H9 (cell line): ENCODE measurements at regions not wholly inside any gene's neighbourhood (a gene's known extent, or its start where the extent isn't known, plus 50 kb on each side); places are given as distances from the start of the nearest gene placed in this dataset.

ENCODE experiments used
- DNase-seq: peaks from one replicate; pipeline ENCODE4 v3.0.0-alpha.2; 2017
- H2AFZ ChIP-seq: one replicate; pipeline ENCODE4 v1.6.1; 2013; ENCODE audit warnings: mild to moderate bottlenecking, low read length, control low read depth, moderate library complexity
- H2AK5ac ChIP-seq: 2 replicates; pipeline ENCODE4 v1.6.1; 2013; ENCODE audit warnings: low read length, control low read depth, mixed read lengths; ENCODE audit not compliant: insufficient read length
- H2BK120ac ChIP-seq: one replicate; pipeline ENCODE4 v1.6.1; 2013; ENCODE audit warnings: low read depth, mild to moderate bottlenecking, low read length, control low read depth, inconsistent platforms; ENCODE audit not compliant: poor library complexity, severe bottlenecking
- H2BK12ac ChIP-seq: 2 replicates; pipeline ENCODE4 v1.6.1; 2013; ENCODE audit warnings: low read length, control low read depth, mixed read lengths, low read depth; ENCODE audit not compliant: insufficient read length
- H2BK15ac ChIP-seq: 2 replicates; pipeline ENCODE4 v1.6.1; 2013; ENCODE audit warnings: low read depth, low read length, control low read depth
- H2BK20ac ChIP-seq: one replicate; pipeline ENCODE4 v1.6.1; 2013; ENCODE audit warnings: low read depth, mild to moderate bottlenecking, low read length, control low read depth, inconsistent platforms; ENCODE audit not compliant: poor library complexity, severe bottlenecking
- H2BK5ac ChIP-seq: 2 replicates; pipeline ENCODE4 v1.6.1; 2013; ENCODE audit warnings: low read length, control low read depth, mixed read lengths; ENCODE audit not compliant: insufficient read length
- H3K14ac ChIP-seq: 2 replicates; pipeline ENCODE4 v1.6.1; 2013; ENCODE audit warnings: low read length, control low read depth; ENCODE audit not compliant: insufficient read depth
- H3K18ac ChIP-seq: 2 replicates; pipeline ENCODE4 v1.6.1; 2013; ENCODE audit warnings: low read depth, mild to moderate bottlenecking, mixed read lengths, low read length, control low read depth; ENCODE audit not compliant: insufficient read length
- H3K23ac ChIP-seq: 2 replicates; pipeline ENCODE4 v1.6.1; 2013; ENCODE audit warnings: low read length, control low read depth, mixed read lengths, low read depth; ENCODE audit not compliant: insufficient read length
- H3K23me2 ChIP-seq: 2 replicates; pipeline ENCODE4 v1.6.1; 2013; ENCODE audit warnings: low read depth, mild to moderate bottlenecking, mixed read lengths, low read length, control low read depth; ENCODE audit not compliant: insufficient read length, poor library complexity, severe bottlenecking
- H3K27ac ChIP-seq: 2 replicates; pipeline ENCODE4 v1.5.1; 2013; ENCODE audit warnings: low read length, control low read depth, mixed read lengths, low read depth; ENCODE audit not compliant: insufficient read length
- H3K27me3 ChIP-seq: 2 replicates; pipeline ENCODE4 v1.6.1; 2013; ENCODE audit warnings: low read length, control low read depth, inconsistent platforms; ENCODE audit not compliant: insufficient read depth
- H3K4ac ChIP-seq: 2 replicates; pipeline ENCODE4 v1.6.1; 2013; ENCODE audit warnings: low read depth, mild to moderate bottlenecking, control low read depth, inconsistent platforms, low read length, moderate library complexity
- H3K4me1 ChIP-seq: 2 replicates; pipeline ENCODE4 v1.6.1; 2013; ENCODE audit warnings: low read length, control low read depth, inconsistent platforms; ENCODE audit not compliant: insufficient read depth
- H3K4me2 ChIP-seq: 2 replicates; pipeline ENCODE4 v1.6.1; 2013; ENCODE audit warnings: low read length, control low read depth, mixed read lengths; ENCODE audit not compliant: insufficient read length, insufficient read depth
- H3K56ac ChIP-seq: 2 replicates; pipeline ENCODE4 v1.6.1; 2013; ENCODE audit warnings: low read depth, mild to moderate bottlenecking, mixed read lengths, low read length, control low read depth; ENCODE audit not compliant: insufficient read length
- H3K79me1 ChIP-seq: 2 replicates; pipeline ENCODE4 v1.6.1; 2013; ENCODE audit warnings: low read depth, mild to moderate bottlenecking, moderate library complexity, low read length, control low read depth, inconsistent platforms; ENCODE audit not compliant: insufficient read depth, poor library complexity, severe bottlenecking
- H3K79me2 ChIP-seq: 2 replicates; pipeline ENCODE4 v1.6.1; 2013; ENCODE audit warnings: low read length, control low read depth, inconsistent platforms; ENCODE audit not compliant: insufficient read depth
- H3K9ac ChIP-seq: 2 replicates; pipeline ENCODE4 v1.6.1; 2013; ENCODE audit warnings: low read length, control low read depth, mixed read lengths; ENCODE audit not compliant: insufficient read length; ENCODE audit errors: extremely low read depth
- H3K9me3 ChIP-seq: one replicate; pipeline ENCODE4 v1.6.1; 2013; ENCODE audit warnings: low read depth, low read length, inconsistent platforms; ENCODE audit not compliant: control insufficient read depth
- H3T11ph ChIP-seq: one replicate; pipeline ENCODE4 v1.6.1; 2013; ENCODE audit warnings: mild to moderate bottlenecking, low read length, control low read depth, inconsistent platforms
- H4K20me1 ChIP-seq: one replicate; pipeline ENCODE4 v1.6.1; 2013; ENCODE audit not compliant: control insufficient read depth, insufficient read length, insufficient read depth
- H4K5ac ChIP-seq: 2 replicates; pipeline ENCODE4 v1.6.1; 2013; ENCODE audit warnings: low read depth, mild to moderate bottlenecking, mixed read lengths, low read length, control low read depth; ENCODE audit not compliant: insufficient read length
- H4K8ac ChIP-seq: replicated peaks from 2 replicates; pipeline ENCODE4 v1.6.1; 2013; ENCODE audit warnings: low read length, control low read depth, mixed read lengths, low read depth; ENCODE audit not compliant: insufficient read length
- H4K91ac ChIP-seq: 2 replicates; pipeline ENCODE4 v1.6.1; 2013; ENCODE audit warnings: low read depth, mild to moderate bottlenecking, moderate library complexity, mixed read lengths, low read length, control low read depth; ENCODE audit not compliant: insufficient read length
- H3K27ac Mint-ChIP-seq, 3 experiments: 2 replicates in 2 of 3; 3 replicates in 1 of 3; pipeline ENCODE4 v1.8.0; 2020 to 2021; ENCODE audit warnings: mixed read lengths in 3 of 3, mild to moderate bottlenecking in 1 of 3, moderate library complexity in 1 of 3
- H3K27me3 Mint-ChIP-seq: 2 replicates; pipeline ENCODE4 v1.8.0; 2021; ENCODE audit warnings: low read depth, mild to moderate bottlenecking, moderate library complexity, mixed read lengths
- H3K36me3 Mint-ChIP-seq, 3 experiments: 2 replicates in 2 of 3; 3 replicates in 1 of 3; pipeline ENCODE4 v1.8.0; 2020 to 2021; ENCODE audit warnings: low read depth in 3 of 3, mixed read lengths in 3 of 3; ENCODE audit not compliant: insufficient read depth in 1 of 3
- H3K4me1 Mint-ChIP-seq, 2 experiments: 2 replicates each; pipeline ENCODE4 v1.8.0; 2020; ENCODE audit warnings: mixed read lengths in 2 of 2
- H3K4me3 Mint-ChIP-seq, 2 experiments: 2 replicates in 1 of 2; 3 replicates in 1 of 2; pipeline ENCODE4 v1.8.0; 2020 to 2021; ENCODE audit warnings: mild to moderate bottlenecking in 2 of 2, mixed read lengths in 2 of 2, moderate library complexity in 1 of 2
- H3K9me3 Mint-ChIP-seq, 2 experiments: 2 replicates in 1 of 2; 3 replicates in 1 of 2; pipeline ENCODE4 v1.8.0; 2020; ENCODE audit warnings: mild to moderate bottlenecking in 2 of 2, mixed read lengths in 2 of 2, moderate library complexity in 1 of 2
- CTCF ChIP-seq: fragments of 200-600 bp; sonication (generic); conservative IDR thresholded peaks from 3 replicates; pipeline ENCODE4 v1.8.0; 2021; ENCODE audit warnings: antibody characterized with exemption, mild to moderate bottlenecking
- WGBS: extraction: QIAGEN DNeasy Blood & Tissue Kit; methylation state at CpG from one replicate; pipeline ENCODE4 v1.1.7; 2013; ENCODE audit warnings: missing lambda C conversion rate, low lambda C conversion rate, mixed read lengths; ENCODE audit not compliant: insufficient read length; ENCODE audit errors: extremely low coverage; 5-methylcytosine and 5-hydroxymethylcytosine counted together

- H3K4me1 ChIP-seq: no peaks in the 10 kb centered on the region; the same call in 1 of the 2 replicates
- H3K4me1 Mint-ChIP-seq: peaks cover 24 to 27% of the 10 kb centered on the region in 2 experiments
Observed at GRCh38 chr18:3380384-3380961, 69.5 kb upstream of the TGIF1 start.

More at GRCh38 chr18:3380384-3380961, 69.5 kb upstream of the TGIF1 start:
- no peak overlapping the region for H2BK20ac ChIP-seq
- Mint-ChIP-seq H3K9me3 (peaks cover 0 to 4% of the 10 kb centered on the region in 2 experiments; a peak in 1 of 5 replicates), H3K36me3 (no peaks in the 10 kb centered on the region), H3K27ac (no peak overlapping the region), H3K4me3 (no peak overlapping the region), H3K27me3 (no peaks in the 10 kb centered on the region)
- no peak overlapping the region for H2BK12ac ChIP-seq
- H3K18ac ChIP-seq: no peak overlapping the region
- H3K79me1 ChIP-seq: no peaks in the 10 kb centered on the region
- H2AFZ ChIP-seq: no peak overlapping the region
- no peak overlapping the region for H4K91ac ChIP-seq
- no peaks in the 10 kb centered on the region for H3K27me3 ChIP-seq
- H3K9ac ChIP-seq: no peak overlapping the region
- no peak overlapping the region for H3K23ac ChIP-seq
- no peak overlapping the region for H2BK15ac ChIP-seq
- TF ChIP-seq CTCF: peak; percentile 36; the same call in 2 of the 3 replicates
- H2BK5ac ChIP-seq: no peak overlapping the region
- H3T11ph ChIP-seq: no peak overlapping the region
- no peak overlapping the region for H3K4me2 ChIP-seq
- DNase-seq: no peak
- H3K14ac ChIP-seq: no peak overlapping the region
- H4K5ac ChIP-seq: no peak overlapping the region
- H3K56ac ChIP-seq: no peak overlapping the region
- H3K9me3 ChIP-seq: no peaks in the 10 kb centered on the region
- no peak overlapping the region for H2BK120ac ChIP-seq
- no peak overlapping the region for H4K8ac ChIP-seq
- WGBS: no CpG with 5 or more reads among the region's 10 CpGs
- H2AK5ac ChIP-seq: no peak overlapping the region
- no peak overlapping the region for H3K27ac ChIP-seq
- H3K79me2 ChIP-seq: no peaks in the 10 kb centered on the region
- no peaks in the 10 kb centered on the region for H3K23me2 ChIP-seq
- H4K20me1 ChIP-seq: no peaks in the 10 kb centered on the region
- no peak overlapping the region for H3K4ac ChIP-seq
